ENCODE measurements at regions not wholly inside any gene's neighbourhood (a gene's known extent, or its start where the extent isn't known, plus 50 kb on each side); places are given as distances from the start of the nearest gene placed in this dataset.

- Histone ChIP-seq H3K4me2 (ENCODE audit: low read depth, low read length, poor library complexity, severe bottlenecking) (no peak overlapping the region), H2AFZ (ENCODE audit: low read depth, low read length, severe bottlenecking) (no peak overlapping the region), H3K27me3 (ENCODE audit: low read length) (no peaks in the 10 kb centered on the region), H3K9me2 (replicated peaks; ENCODE audit: insufficient read depth, low read length) (no peaks in the 10 kb centered on the region), H4K20me1 (ENCODE audit: low read depth, low read length) (no peaks in the 10 kb centered on the region), H3K9ac (ENCODE audit: low read length) (no peak overlapping the region), H3F3A (ENCODE audit: insufficient read depth) (no peaks in the 10 kb centered on the region; the same call in 1 of the 2 replicates), H3K27ac (ENCODE audit: low read depth, low read length) (no peak overlapping the region), H3K79me2 (ENCODE audit: insufficient read depth, low read length) (no peaks in the 10 kb centered on the region), H3K36me3 (ENCODE audit: low read length) (no peaks in the 10 kb centered on the region), H3K9me3 (ENCODE audit: insufficient read depth, low read length) (no peaks in the 10 kb centered on the region), H3K4me3 (ENCODE audit: insufficient read depth, low read length, poor library complexity, severe bottlenecking) (no peak overlapping the region)
- no peak for TF ChIP-seq EZH2phosphoT487 (conservative IDR thresholded peaks at IDR 0.05; ENCODE audit: low read length)
- TF ChIP-seq, protein P1, sequence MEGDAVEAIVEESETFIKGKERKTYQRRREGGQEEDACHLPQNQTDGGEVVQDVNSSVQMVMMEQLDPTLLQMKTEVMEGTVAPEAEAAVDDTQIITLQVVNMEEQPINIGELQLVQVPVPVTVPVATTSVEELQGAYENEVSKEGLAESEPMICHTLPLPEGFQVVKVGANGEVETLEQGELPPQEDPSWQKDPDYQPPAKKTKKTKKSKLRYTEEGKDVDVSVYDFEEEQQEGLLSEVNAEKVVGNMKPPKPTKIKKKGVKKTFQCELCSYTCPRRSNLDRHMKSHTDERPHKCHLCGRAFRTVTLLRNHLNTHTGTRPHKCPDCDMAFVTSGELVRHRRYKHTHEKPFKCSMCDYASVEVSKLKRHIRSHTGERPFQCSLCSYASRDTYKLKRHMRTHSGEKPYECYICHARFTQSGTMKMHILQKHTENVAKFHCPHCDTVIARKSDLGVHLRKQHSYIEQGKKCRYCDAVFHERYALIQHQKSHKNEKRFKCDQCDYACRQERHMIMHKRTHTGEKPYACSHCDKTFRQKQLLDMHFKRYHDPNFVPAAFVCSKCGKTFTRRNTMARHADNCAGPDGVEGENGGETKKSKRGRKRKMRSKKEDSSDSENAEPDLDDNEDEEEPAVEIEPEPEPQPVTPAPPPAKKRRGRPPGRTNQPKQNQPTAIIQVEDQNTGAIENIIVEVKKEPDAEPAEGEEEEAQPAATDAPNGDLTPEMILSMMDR (IDR thresholded peaks at IDR 0.05; ENCODE audit: insufficient read depth, low read length, poor library complexity, severe bottlenecking) = no peak
These were observed 125.5 kb downstream of the KCNRG start for GRCh38 chr13:50140581-50141374.

- Histone ChIP-seq H3K27ac (ENCODE audit: low read depth, low read length) (no peak overlapping the region), H3K4me2 (ENCODE audit: low read depth, low read length, poor library complexity, severe bottlenecking) (no peak overlapping the region), H3K36me3 (ENCODE audit: low read length) (no peaks in the 10 kb centered on the region), H3K9me3 (ENCODE audit: insufficient read depth, low read length) (no peaks in the 10 kb centered on the region), H3K27me3 (ENCODE audit: low read length) (no peaks in the 10 kb centered on the region), H4K20me1 (ENCODE audit: low read depth, low read length) (no peaks in the 10 kb centered on the region), H3K9me2 (replicated peaks; ENCODE audit: insufficient read depth, low read length) (no peaks in the 10 kb centered on the region), H3K4me3 (ENCODE audit: insufficient read depth, low read length, poor library complexity, severe bottlenecking) (no peak overlapping the region), H3F3A (ENCODE audit: insufficient read depth) (no peaks in the 10 kb centered on the region; the same call in 1 of the 2 replicates), H3K79me2 (ENCODE audit: insufficient read depth, low read length) (no peaks in the 10 kb centered on the region), H3K9ac (ENCODE audit: low read length) (no peak overlapping the region), H2AFZ (ENCODE audit: low read depth, low read length, severe bottlenecking) (no peak overlapping the region)
- TF ChIP-seq, protein P1 (IDR thresholded peaks at IDR 0.05; ENCODE audit: insufficient read depth, low read length, poor library complexity, severe bottlenecking) = no peak
- TF ChIP-seq EZH2phosphoT487 (conservative IDR thresholded peaks at IDR 0.05; ENCODE audit: low read length) = no peak
These were observed 126.2 kb downstream of the KCNRG start for GRCh38 chr13:50141375-50141975.

DNA sequence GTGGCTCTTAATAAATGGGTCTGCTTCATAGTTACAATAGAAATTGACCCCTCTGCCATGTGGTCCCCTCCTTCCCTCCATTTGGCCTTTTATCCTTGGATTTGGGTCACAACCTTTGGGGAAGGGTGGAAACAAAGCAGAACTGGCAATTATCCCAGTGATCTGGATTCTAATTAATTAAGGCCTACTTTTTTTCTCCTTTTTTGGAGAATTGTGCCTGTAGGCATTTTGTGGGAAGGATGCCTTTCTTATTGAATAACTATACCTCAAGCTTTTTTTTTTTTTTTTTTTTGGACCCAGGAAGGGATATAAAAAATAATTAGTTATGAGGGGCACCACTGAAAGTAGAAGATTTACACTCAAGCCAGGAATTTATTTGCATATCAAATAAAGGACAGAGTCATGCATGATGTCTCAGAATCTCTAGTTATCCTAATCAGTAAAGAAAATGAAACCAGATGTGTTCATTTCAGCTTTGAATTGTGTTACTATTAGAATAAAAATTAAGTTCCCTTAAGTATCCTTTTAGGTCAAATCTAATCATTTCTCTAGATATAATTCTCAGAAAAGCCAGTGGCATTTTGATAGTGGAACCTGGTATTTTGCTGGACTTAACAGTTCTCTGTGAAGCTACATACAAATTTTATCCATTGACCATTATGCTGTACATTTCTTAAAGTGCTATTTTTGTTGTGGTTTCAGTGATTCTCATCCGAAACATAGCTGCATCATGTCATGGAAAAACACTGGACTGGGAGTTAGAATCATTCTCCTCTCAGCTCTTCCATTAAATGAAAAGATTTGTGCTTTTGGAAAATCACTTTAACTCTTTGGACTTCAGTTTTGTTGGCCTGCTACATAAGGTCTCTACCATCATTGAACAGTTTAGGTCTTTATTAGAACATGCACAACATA lies 129.3 kb downstream of the KCNRG start:
- no peaks in the 10 kb centered on the region for H4K20me1 ChIP-seq (ENCODE audit: low read depth, low read length)
- H3K9me3 ChIP-seq (ENCODE audit: insufficient read depth, low read length) = no peaks in the 10 kb centered on the region
- no peak for TF ChIP-seq EZH2phosphoT487 (conservative IDR thresholded peaks at IDR 0.05; ENCODE audit: low read length)
- TF ChIP-seq, protein P1 (IDR thresholded peaks at IDR 0.05; ENCODE audit: insufficient read depth, low read length, poor library complexity, severe bottlenecking) = no peak
- no peaks in the 10 kb centered on the region; the same call in 1 of the 2 replicates for H3F3A ChIP-seq (ENCODE audit: insufficient read depth)
- no peaks in the 10 kb centered on the region for H3K9me2 ChIP-seq (replicated peaks; ENCODE audit: insufficient read depth, low read length)
- H3K4me3 ChIP-seq (ENCODE audit: insufficient read depth, low read length, poor library complexity, severe bottlenecking) = no peak overlapping the region
- no peak overlapping the region for H3K27ac ChIP-seq (ENCODE audit: low read depth, low read length)
- H3K36me3 ChIP-seq (ENCODE audit: low read length) = no peaks in the 10 kb centered on the region
- no peak overlapping the region for H2AFZ ChIP-seq (ENCODE audit: low read depth, low read length, severe bottlenecking)
- H3K9ac ChIP-seq (ENCODE audit: low read length) = no peak overlapping the region
- H3K79me2 ChIP-seq (ENCODE audit: insufficient read depth, low read length) = no peaks in the 10 kb centered on the region
- H3K27me3 ChIP-seq (ENCODE audit: low read length) = no peaks in the 10 kb centered on the region
- H3K4me2 ChIP-seq (ENCODE audit: low read depth, low read length, poor library complexity, severe bottlenecking) = no peak overlapping the region

All from SU-DHL-6 (cell line).